ENCODE measurements at regions not wholly inside any gene's neighbourhood (a gene's known extent, or its start where the extent isn't known, plus 50 kb on each side); places are given as distances from the start of the nearest gene placed in this dataset.

DNA sequence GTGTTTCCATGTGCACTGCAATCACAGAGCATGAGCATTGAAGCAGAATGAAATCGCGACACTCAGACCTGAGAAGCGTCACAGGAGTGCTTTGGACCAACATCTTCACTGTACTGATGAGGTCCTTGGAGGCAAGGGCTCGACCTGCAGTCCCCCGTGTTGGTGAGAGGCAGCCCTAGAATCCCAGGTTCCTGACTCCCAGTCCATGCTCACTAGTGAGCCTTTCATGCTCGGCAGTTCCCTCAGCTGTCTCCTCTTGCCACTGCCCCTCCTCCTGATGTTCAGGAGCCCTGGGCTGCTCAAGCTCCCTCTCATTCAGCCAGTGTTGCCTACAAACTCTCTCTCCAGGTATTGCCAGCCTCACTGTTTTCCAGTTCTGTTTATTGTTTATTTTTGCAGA, 291.4 kb downstream of the DYSF start:
- DNase-seq: no peak
- no peak for TF ChIP-seq CTCF (IDR thresholded peaks at IDR 0.05; ENCODE audit: unreplicated experiment)

GRCh38 chr2:71743995-71744675, 290.8 kb downstream of the DYSF start:
- BruUV-seq (replicated peaks): no TSS peak
- peaks cover 2% of the 10 kb centered on the region for H3K9me3 Mint-ChIP-seq (ENCODE audit: low read depth, unreplicated experiment)
- intact Hi-C loops (cut with micrococcal nuclease; ENCODE audit: unreplicated experiment): no loop called here
- CTCF ChIA-PET: no interaction called here
- H3K4me1 Mint-ChIP-seq (ENCODE audit: low read depth, unreplicated experiment): peaks cover 42% of the 10 kb centered on the region
- TF ChIP-seq CTCF (IDR thresholded peaks at IDR 0.05; ENCODE audit: unreplicated experiment): no peak
- no peak for DNase-seq
- H3K4me3 Mint-ChIP-seq (ENCODE audit: low read depth, unreplicated experiment): no peak overlapping the region
- no peak overlapping the region for H3K27ac Mint-ChIP-seq (ENCODE audit: unreplicated experiment)
- peaks cover 4% of the 10 kb centered on the region for H3K36me3 Mint-ChIP-seq (ENCODE audit: insufficient read depth, unreplicated experiment)
- peaks cover 16% of the 10 kb centered on the region for H3K27me3 Mint-ChIP-seq (ENCODE audit: unreplicated experiment)

More for the DNA sequence above, 291.4 kb downstream of the DYSF start:
- H3K4me3 Mint-ChIP-seq (ENCODE audit: low read depth, unreplicated experiment): no peak overlapping the region
- H3K27me3 Mint-ChIP-seq (ENCODE audit: unreplicated experiment): peaks cover 10% of the 10 kb centered on the region
- peaks cover 4% of the 10 kb centered on the region for H3K36me3 Mint-ChIP-seq (ENCODE audit: insufficient read depth, unreplicated experiment)
- H3K27ac Mint-ChIP-seq (ENCODE audit: unreplicated experiment): no peak overlapping the region
- H3K4me1 Mint-ChIP-seq (ENCODE audit: low read depth, unreplicated experiment): peaks cover 49% of the 10 kb centered on the region
- BruUV-seq (replicated peaks): no TSS peak
- peaks cover 2% of the 10 kb centered on the region for H3K9me3 Mint-ChIP-seq (ENCODE audit: low read depth, unreplicated experiment)
- CTCF ChIA-PET: no interaction called here
- intact Hi-C loops (cut with micrococcal nuclease; ENCODE audit: unreplicated experiment): no loop called here

GRCh38 chr2:71742953-71743601, 289.7 kb downstream of the DYSF start:
- CTCF ChIA-PET: no interaction called here
- H3K27me3 Mint-ChIP-seq (ENCODE audit: unreplicated experiment): peaks cover 25% of the 10 kb centered on the region
- H3K4me1 Mint-ChIP-seq (ENCODE audit: low read depth, unreplicated experiment): peaks cover 36% of the 10 kb centered on the region
- BruUV-seq (replicated peaks): no TSS peak
- H3K9me3 Mint-ChIP-seq (ENCODE audit: low read depth, unreplicated experiment): peaks cover 2% of the 10 kb centered on the region
- DNase-seq: peak; percentile 42
- intact Hi-C loops (cut with micrococcal nuclease; ENCODE audit: unreplicated experiment): no loop called here
- H3K36me3 Mint-ChIP-seq (ENCODE audit: insufficient read depth, unreplicated experiment): peaks cover 4% of the 10 kb centered on the region
- no peak for TF ChIP-seq CTCF (IDR thresholded peaks at IDR 0.05; ENCODE audit: unreplicated experiment)
- no peak overlapping the region for H3K4me3 Mint-ChIP-seq (ENCODE audit: low read depth, unreplicated experiment)
- no peak overlapping the region for H3K27ac Mint-ChIP-seq (ENCODE audit: unreplicated experiment)

- no peak overlapping the region for H3K4me3 Mint-ChIP-seq (ENCODE audit: low read depth, unreplicated experiment)
- H3K36me3 Mint-ChIP-seq (ENCODE audit: insufficient read depth, unreplicated experiment): peaks cover 4% of the 10 kb centered on the region
- no peak for DNase-seq
- intact Hi-C loops (cut with micrococcal nuclease; ENCODE audit: unreplicated experiment): no loop called here
- no peak overlapping the region for H3K27ac Mint-ChIP-seq (ENCODE audit: unreplicated experiment)
- no peak for TF ChIP-seq CTCF (IDR thresholded peaks at IDR 0.05; ENCODE audit: unreplicated experiment)
- no peaks in the 10 kb centered on the region for H3K4me1 Mint-ChIP-seq (ENCODE audit: low read depth, unreplicated experiment)
- peaks cover 2% of the 10 kb centered on the region for H3K9me3 Mint-ChIP-seq (ENCODE audit: low read depth, unreplicated experiment)
- peaks cover 74% of the 10 kb centered on the region for H3K27me3 Mint-ChIP-seq (ENCODE audit: unreplicated experiment)
- no TSS peak for BruUV-seq (replicated peaks)
- CTCF ChIA-PET: no interaction called here
These were observed 283.6 kb downstream of the DYSF start for GRCh38 chr2:71736986-71737385.

Data from Calu3 (cell line).